ENCODE measurements at regions not wholly inside any gene's neighbourhood (a gene's known extent, or its start where the extent isn't known, plus 50 kb on each side); places are given as distances from the start of the nearest gene placed in this dataset.

GRCh38 chr3:103385961-103386656 lies 951.3 kb downstream of the ZPLD1 start:
- DNase-seq, result no peak

- DNase-seq, result no peak
Measured at GRCh38 chr3:103388214-103388613, 953.4 kb downstream of the ZPLD1 start.

- no peak for DNase-seq
Measured at GRCh38 chr3:103389356-103389755, 954.5 kb downstream of the ZPLD1 start.

DNA sequence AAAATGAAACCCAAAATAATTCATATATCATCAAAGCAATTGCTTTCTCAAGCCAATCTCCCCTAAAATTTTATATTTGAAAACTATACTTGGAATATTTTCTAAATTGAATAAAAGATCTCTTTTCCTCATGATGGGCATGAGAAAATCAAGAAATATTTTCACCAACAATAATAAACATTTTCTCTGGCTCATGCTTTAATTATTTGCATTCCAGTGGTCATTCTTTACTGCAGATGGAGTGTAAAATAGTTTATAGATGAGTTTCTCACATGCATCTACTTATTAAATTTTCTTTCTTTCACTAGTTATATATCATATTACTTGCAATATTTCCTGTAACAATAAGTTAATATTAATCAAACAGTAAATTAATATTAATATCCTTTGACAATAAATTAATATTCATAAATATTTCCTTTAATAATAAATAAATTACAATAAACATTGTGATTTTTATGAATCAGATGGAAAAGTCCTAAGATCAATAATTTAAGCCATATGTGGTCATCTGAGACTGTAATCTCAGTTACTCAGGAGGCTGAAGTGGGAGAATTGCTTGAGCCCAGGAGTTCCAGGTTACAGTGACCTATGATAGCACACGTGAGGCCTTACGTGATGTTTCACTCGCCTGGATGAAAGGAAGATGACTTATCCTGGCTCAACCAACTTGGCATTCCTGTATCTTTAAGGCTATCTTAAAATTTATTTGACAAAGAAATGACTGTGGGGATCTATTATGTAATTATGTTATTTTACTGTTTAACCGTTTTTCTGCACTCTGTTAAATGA lies 958.8 kb downstream of the ZPLD1 start:
- no peak for DNase-seq

- no peak for DNase-seq
Measured at GRCh38 chr3:103403191-103403590, 968.4 kb downstream of the ZPLD1 start.

GRCh38 chr3:103406320-103406850 lies 971.6 kb downstream of the ZPLD1 start:
- DNase-seq, result no peak

DNA sequence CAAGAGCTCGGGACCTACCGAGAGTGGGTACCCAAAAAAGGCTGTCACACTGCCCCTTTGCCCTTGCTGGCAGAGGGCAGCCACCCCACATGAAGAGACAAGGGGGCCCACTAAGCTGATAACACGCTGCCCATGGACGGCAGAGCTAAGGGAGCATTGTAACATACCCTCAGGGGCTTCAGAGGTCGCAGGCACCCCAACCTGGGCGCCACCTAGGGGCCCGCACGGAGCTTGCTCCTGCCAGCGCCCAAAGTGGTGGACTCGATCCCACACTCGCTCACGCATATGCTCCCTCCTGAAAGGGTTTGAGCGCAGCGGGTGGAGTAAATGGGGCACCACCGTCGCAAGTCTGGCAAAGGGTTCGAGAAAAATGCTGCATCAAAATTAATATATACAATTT lies 975.4 kb downstream of the ZPLD1 start:
- no peak for DNase-seq

- DNase-seq, result no peak
Measured at GRCh38 chr3:103421460-103421859, 986.6 kb downstream of the ZPLD1 start.

DNA sequence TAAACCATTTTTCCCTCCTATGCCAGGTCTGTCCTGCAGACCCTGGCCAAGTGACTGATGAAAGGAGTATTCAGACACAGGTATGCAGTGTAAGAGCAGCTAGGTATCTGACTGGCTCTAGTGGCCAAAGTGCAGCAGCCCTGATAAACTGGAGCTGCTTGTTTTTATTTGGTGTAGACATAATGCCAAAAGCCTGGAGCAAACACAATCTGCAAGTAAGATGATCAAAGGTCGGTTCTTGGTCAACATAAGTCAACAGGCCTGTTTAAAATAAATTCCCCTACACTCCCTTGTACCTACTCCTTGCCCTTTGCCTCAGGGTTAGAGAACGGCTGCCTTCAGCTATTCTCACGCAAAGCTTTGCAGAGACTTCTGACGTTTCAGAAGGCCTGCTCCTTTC lies 1003.1 kb downstream of the ZPLD1 start:
- DNase-seq, result no peak

- DNase-seq, result no peak
Measured at GRCh38 chr3:103440539-103441203, 1005.9 kb downstream of the ZPLD1 start.

DNA sequence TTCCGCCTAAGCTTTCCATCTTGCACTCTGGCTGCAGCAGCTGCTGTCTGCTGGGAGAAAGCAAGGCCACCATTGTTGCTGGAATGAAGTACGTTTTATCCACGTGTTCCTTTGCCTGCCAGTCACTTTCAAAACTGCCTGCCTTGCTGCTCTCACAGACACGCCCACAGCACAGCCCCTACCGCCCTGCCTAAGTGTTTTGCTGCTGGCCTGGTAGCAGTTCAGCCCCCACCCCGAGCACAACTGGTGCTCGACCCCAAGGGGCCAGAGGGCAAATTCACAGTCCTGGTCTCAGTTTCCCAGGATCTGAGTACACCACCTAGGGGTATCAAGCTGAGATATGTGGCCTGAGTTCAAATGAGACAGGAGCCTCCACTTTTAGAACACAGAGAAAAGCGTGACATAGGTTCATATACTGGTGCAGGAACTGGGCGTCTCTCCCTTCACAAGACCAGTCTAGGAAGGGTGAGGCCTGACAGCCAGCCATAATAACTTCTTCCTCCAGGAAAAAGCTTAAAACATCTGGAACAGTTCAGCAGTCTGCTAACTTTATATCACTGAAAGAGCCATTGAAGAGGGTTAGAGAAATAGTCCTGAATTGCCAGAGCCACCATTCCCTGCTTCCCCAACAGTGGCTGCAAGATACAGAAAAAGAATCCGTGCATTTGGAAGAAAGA lies 1012.3 kb downstream of the ZPLD1 start:
- DNase-seq, result no peak

DNA sequence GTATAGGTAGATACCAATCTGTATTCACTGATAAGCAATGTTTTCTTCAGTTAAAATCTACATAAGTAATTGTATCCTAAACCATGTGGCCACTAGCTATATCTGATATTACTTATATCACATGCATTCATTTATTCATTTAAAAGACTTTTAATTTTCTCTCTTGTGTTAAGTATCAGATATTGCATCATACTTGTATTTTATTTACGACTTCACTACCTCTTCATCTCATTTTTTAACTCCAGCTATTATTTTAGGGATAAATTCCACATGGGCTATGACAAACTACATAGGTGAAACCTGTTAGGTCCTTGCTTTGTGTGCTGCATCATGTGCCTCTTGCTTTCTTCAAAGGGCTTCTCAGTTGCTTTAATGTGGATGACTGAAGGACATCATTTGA lies 1018.3 kb downstream of the ZPLD1 start:
- DNase-seq, result no peak

- no peak for DNase-seq
Measured at GRCh38 chr3:103459815-103460214, 1025.0 kb downstream of the ZPLD1 start.

GRCh38 chr3:103470498-103470897 lies 1035.7 kb downstream of the ZPLD1 start:
- no peak for DNase-seq

DNA sequence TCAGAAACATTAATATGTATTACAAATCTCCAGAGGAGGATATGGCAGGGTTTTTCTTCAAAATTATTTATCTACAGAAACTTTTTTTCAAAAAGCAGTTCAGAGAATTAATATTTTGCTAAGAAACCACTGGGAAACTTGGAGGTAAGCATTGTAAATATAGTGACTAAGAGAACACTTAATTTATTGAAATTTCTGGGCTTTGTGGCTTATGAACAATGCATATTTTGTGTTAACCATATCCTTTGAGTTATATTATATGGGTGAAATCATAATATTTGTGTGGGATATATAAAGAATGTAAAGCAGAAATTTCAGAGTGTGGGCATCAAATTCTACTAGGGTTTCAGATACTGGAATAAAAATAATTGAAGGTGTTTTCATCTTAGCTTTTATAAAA lies 1059.2 kb downstream of the ZPLD1 start:
- DNase-seq, result no peak

DNA sequence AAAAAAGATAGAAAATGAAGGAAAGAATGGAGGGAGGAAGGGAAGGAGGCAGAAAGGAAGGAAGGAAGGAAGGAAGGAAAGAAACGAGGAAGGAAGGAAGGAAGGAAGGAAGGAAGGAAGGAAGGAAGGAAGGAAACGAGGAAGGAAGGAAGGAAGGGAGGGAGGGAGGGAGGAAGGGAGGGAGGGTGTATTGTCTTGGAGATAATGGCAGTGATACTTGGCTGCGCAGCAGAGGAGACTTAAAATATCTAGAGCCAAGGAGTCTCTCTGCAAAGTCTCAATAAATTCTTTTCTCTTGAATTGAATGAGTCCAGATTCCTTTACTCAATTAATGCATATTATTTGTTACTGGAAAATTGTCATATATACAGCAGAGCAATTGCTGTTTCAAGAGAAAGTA lies 1059.7 kb downstream of the ZPLD1 start:
- DNase-seq, result no peak

DNA sequence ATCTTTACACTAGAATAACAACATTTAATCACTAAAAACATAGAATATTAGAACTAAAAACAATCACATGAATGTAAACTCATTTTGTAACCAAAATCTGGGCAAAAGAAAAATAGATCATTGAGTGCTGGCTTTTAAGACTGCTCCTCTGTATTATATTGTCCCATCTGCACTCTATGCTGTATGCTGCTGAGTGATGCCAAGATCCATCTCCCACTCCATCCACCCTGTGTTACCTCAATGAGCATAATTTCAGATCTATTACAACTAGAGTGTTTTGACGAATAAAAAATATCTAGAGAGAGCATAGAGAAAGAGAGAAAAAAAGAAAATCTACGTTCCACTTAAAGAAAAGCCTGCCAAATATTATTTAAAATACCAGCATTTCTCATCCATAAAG lies 1060.4 kb downstream of the ZPLD1 start:
- DNase-seq, result no peak

- no peak for DNase-seq
Measured at GRCh38 chr3:103499132-103499900, 1064.5 kb downstream of the ZPLD1 start.

- DNase-seq, result no peak
Measured at GRCh38 chr3:103499967-103500366, 1065.2 kb downstream of the ZPLD1 start.

DNA sequence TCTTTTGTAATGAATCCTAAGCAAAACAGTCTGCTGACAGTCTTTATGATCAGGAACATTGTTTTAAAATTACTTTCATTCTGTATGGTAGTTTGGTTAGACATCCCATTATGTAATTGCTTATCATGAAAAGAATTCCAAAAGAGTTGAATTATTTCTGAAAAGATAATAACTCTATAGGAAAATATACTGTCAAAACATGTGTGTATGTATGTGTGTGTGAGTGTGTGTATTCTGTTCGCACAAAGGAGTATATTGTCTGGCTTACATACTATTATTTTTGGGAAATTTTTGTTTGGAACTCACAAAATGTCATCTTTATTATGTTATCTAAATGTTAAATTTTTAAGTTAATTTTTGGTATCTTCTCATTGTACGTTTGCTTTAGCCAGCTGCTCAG lies 1075.9 kb downstream of the ZPLD1 start:
- DNase-seq, result no peak

DNA sequence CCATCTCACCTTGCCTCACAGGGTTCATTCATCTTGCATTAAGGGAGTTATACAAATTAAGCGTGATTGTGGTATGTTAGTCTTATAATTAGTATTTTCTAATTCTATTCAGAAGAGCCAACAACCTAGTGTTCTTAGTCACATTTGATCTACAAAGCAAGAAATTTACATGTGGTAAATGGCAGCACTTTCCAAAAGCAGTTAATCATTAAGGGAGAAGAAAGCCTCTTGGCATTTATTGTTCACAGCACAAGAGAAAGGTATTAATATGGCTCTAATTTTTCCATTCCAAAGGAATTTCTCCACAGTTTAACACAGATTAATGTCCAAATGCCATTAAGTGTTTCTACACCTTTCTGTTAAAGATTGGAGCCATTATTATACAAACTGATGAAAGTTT lies 1077.1 kb downstream of the ZPLD1 start:
- no peak for DNase-seq

GRCh38 chr3:103512595-103512994 lies 1077.8 kb downstream of the ZPLD1 start:
- DNase-seq, result no peak

All from suppressor macrophage treated with lipopolysaccharide for 4 hours (primary cell).